Spinal cord (tissue), 9 donors: ENCODE measurements at regions not wholly inside any gene's neighbourhood (a gene's known extent, or its start where the extent isn't known, plus 50 kb on each side); places are given as distances from the start of the nearest gene placed in this dataset.
A peak's percentile ranks its signal among the peaks of the same experiment; 100 is the strongest.

Experiments
- DNase-seq, 6 donors: peaks; one replicate each; pipeline versions ENCODE4 v3.0.0 to v3.0.0-alpha.2; 2013 to 2015; ENCODE audit warnings: low spot score in 6 of 6, low read depth in 4 of 6
- H3K27ac ChIP-seq: one replicate; pipeline ENCODE4 v1.5.1; 2013; ENCODE audit warnings: low read depth, low read length, control low read depth
- H3K27me3 ChIP-seq: one replicate; pipeline ENCODE4 v1.6.1; 2013; ENCODE audit warnings: low read length; ENCODE audit not compliant: control insufficient read depth, insufficient read depth
- H3K36me3 ChIP-seq: one replicate; pipeline ENCODE4 v1.6.1; 2013; ENCODE audit warnings: low read length; ENCODE audit not compliant: control insufficient read depth, insufficient read depth
- H3K4me1 ChIP-seq: one replicate; pipeline ENCODE4 v1.6.1; 2013; ENCODE audit warnings: low read length; ENCODE audit not compliant: control insufficient read depth, insufficient read depth
- H3K4me3 ChIP-seq: one replicate; pipeline ENCODE4 v1.5.1; 2013; ENCODE audit warnings: low read depth, low read length, control low read depth
- H3K9me3 ChIP-seq: one replicate; pipeline ENCODE4 v1.6.1; 2013; ENCODE audit warnings: low read length; ENCODE audit not compliant: control insufficient read depth, insufficient read depth
- WGBS: methylation state at CpG from one replicate; pipeline ENCODE4 v1.1.5; 2013; ENCODE audit warnings: missing lambda C conversion rate; ENCODE audit not compliant: insufficient coverage; 5-methylcytosine and 5-hydroxymethylcytosine counted together
- donor health status: healthy.

DNA sequence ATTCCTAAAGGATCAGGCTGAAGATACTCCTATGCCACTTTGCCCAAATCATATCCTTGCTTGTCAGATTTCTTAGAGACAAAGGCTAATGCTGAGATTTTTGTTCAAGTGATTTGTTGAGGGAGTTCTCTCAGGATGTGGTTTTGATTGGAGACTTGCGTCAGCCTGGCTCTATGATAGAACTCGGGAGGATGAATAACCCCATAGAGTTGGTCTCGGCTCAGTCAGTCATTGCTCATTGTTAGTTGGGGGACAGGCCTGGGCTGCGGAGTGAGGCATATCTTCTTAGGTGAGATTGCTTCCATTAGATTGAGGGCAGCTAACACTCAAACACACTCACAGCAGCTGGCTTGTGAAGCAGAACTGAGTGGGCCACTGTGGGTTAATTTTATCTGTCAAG lies 203.4 kb downstream of the KIF20B start:
- no peaks in the 10 kb centered on the region for H3K27me3 ChIP-seq
- no peak overlapping the region for H3K4me3 ChIP-seq
- H3K4me1 ChIP-seq = no peaks in the 10 kb centered on the region
- H3K27ac ChIP-seq = no peak overlapping the region
- no peaks in the 10 kb centered on the region for H3K36me3 ChIP-seq
- DNase-seq = no peak
- 76% methylated on average over 2 of the region's 4 CpGs for WGBS
- H3K9me3 ChIP-seq = no peaks in the 10 kb centered on the region

DNA sequence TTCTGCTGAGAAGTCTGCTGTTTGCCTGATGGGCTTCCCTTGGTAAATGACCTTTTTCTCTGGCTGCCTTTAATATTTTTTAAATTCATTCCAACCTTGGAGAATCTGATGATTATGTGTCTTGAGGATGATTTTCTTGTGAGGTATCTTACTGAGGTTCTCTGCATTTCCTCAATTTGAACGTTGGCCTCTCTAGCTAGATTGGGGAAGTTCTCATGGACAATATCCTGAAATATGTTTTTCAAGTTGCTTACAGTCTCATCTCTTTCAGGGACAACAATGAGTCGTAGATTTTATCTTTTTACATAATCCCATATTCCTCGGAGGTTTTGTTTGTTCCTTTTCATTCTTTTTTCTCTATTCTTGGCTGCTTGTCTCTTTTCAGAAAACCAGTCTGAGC lies 208.4 kb downstream of the KIF20B start:
- no peaks in the 10 kb centered on the region for H3K27me3 ChIP-seq

DNA sequence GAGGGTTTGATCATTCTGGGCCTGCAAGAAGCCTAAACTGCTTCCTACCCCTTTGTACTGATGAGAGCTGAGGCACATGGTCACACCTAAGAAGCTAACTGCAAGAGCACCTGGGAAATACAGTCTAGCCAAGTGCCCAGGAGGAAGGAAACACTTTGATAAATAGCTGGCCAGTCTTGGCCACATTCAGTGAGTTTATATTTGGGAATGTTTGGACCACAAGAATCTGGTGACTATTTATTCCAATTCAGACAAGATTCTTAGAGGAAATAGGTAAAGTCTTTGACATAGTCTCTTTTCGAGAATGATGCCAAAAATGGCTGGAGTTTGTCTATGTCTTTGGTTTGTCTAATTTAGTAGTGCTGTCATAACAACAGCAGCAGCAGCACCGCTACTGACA lies 213.6 kb downstream of the KIF20B start:
- Histone ChIP-seq H3K9me3 (no peaks in the 10 kb centered on the region), H3K27me3 (no peaks in the 10 kb centered on the region), H3K27ac (no peak overlapping the region), H3K4me1 (no peaks in the 10 kb centered on the region), H3K4me3 (no peak overlapping the region), H3K36me3 (no peaks in the 10 kb centered on the region)
- DNase-seq = no peak
- WGBS = no CpG with 5 or more reads among the region's 2 CpGs

More for the DNA sequence above, 208.4 kb downstream of the KIF20B start:
- Histone ChIP-seq H3K4me1 (no peaks in the 10 kb centered on the region), H3K9me3 (no peaks in the 10 kb centered on the region), H3K4me3 (no peak overlapping the region), H3K36me3 (no peaks in the 10 kb centered on the region), H3K27ac (no peak overlapping the region)
- WGBS = no CpG with 5 or more reads among the region's 3 CpGs
- no peak for DNase-seq

DNA sequence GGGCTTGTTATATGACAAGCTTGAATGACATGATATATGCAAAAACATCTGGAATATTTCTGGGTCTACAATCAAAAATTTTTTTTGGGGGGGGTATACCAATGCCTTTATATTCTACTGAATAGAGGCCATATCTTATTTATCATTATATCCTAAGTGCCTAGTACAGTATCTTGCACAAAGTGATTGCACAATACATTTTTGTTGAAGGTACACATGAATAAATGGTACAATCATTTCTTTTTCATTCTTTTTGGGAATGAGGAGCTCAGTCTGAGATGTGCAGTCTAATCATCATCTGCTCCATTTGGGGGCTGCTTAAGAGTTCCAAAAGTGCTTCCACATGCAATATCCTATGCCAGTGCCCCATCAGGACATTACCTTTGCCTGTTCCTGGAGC lies 214.6 kb downstream of the KIF20B start:
- Histone ChIP-seq H3K4me3 (no peak overlapping the region), H3K4me1 (no peaks in the 10 kb centered on the region), H3K36me3 (no peaks in the 10 kb centered on the region), H3K27ac (no peak overlapping the region), H3K9me3 (no peaks in the 10 kb centered on the region), H3K27me3 (no peaks in the 10 kb centered on the region)
- DNase-seq = no peak

- DNase-seq = peak in 1 of 6 donors; percentile 51
- H3K9me3 ChIP-seq = no peaks in the 10 kb centered on the region
- no peaks in the 10 kb centered on the region for H3K4me1 ChIP-seq
- H3K36me3 ChIP-seq = no peaks in the 10 kb centered on the region
- H3K27ac ChIP-seq = no peak overlapping the region
- WGBS = no CpG with 5 or more reads among the region's 1 CpG
- H3K27me3 ChIP-seq = no peaks in the 10 kb centered on the region
- no peak overlapping the region for H3K4me3 ChIP-seq
These were observed 215.3 kb downstream of the KIF20B start for GRCh38 chr10:89916468-89917215.

- DNase-seq = no peak
- H3K4me1 ChIP-seq = no peaks in the 10 kb centered on the region
- H3K36me3 ChIP-seq = no peaks in the 10 kb centered on the region
- H3K27ac ChIP-seq = no peak overlapping the region
- no CpG with 5 or more reads among the region's 5 CpGs for WGBS
- no peaks in the 10 kb centered on the region for H3K9me3 ChIP-seq
- H3K4me3 ChIP-seq = no peak overlapping the region
- H3K27me3 ChIP-seq = no peaks in the 10 kb centered on the region
These were observed 220.0 kb downstream of the KIF20B start for GRCh38 chr10:89921403-89921802.

- Histone ChIP-seq H3K36me3 (no peaks in the 10 kb centered on the region), H3K4me1 (no peaks in the 10 kb centered on the region), H3K27ac (no peak overlapping the region), H3K4me3 (no peak overlapping the region), H3K27me3 (no peaks in the 10 kb centered on the region), H3K9me3 (no peaks in the 10 kb centered on the region)
- DNase-seq = no peak
- no CpG with 5 or more reads among the region's 1 CpG for WGBS
These were observed 222.3 kb downstream of the KIF20B start for GRCh38 chr10:89923661-89924060.

DNA sequence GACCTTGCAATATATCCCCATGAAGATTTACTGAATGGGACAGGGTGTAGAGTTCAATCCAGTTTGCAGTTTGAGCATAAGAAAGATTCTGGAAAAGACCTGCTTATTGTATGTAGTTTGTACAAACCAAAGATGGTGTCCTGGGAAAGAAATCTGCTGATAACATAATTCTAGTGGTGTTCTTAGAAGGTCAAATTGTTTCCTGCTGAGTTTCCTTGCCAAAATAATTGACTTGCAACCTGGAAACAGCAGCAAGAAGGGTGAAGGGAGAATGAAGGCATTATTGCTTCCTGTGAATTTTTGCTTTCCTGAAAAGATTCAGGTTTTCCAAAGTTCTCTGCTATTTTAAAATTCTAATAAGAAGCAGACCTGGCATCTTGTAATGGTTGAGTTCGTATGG lies 222.9 kb downstream of the KIF20B start:
- no peak for DNase-seq
- Histone ChIP-seq H3K36me3 (no peaks in the 10 kb centered on the region), H3K9me3 (no peaks in the 10 kb centered on the region), H3K27ac (no peak overlapping the region), H3K27me3 (no peaks in the 10 kb centered on the region), H3K4me1 (no peaks in the 10 kb centered on the region), H3K4me3 (no peak overlapping the region)
- no CpG with 5 or more reads among the region's 1 CpG for WGBS

GRCh38 chr10:89926736-89927135 lies 225.3 kb downstream of the KIF20B start:
- 94% methylated on average over 2 of the region's 2 CpGs for WGBS
- no peak for DNase-seq
- no peak overlapping the region for H3K27ac ChIP-seq
- no peak overlapping the region for H3K4me3 ChIP-seq
- H3K27me3 ChIP-seq = no peaks in the 10 kb centered on the region
- no peaks in the 10 kb centered on the region for H3K4me1 ChIP-seq
- H3K9me3 ChIP-seq = no peaks in the 10 kb centered on the region
- H3K36me3 ChIP-seq = no peaks in the 10 kb centered on the region

DNA sequence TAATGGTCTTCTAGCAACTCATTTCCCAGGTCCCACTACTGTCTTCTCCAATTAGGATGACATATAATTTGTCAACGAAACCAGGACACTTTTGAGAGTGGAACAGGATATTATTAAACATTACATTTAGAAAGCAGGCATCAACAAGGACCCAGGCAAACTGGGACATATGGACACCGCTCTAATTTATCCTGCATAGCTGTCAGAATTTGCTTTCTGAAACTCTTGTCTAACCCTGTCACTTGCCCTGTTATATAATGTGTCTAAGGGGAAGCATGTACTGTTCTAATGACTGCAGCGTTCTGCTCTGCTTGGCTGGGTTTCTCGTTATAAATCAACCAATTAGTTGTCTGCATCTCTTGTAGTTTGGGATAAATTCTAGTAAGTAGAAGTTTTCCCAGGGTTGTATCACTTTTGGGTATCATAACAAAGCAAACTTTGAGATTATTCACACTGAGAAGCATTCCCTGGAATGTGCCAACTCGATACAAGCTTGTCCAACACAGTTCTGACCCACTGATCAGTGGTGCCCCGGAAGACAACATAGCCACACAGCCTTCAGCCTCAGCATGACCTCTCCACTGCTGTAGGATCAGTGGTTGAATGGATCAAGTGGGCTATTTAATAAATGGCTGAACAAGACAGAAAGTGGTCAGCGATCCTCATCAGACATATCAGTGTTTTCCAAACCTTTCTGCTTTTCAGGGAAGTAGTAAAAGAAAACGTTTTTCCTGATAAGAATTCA lies 228.1 kb downstream of the KIF20B start:
- no peak overlapping the region for H3K4me3 ChIP-seq
- 80% methylated on average over 2 of the region's 8 CpGs for WGBS
- H3K36me3 ChIP-seq = no peaks in the 10 kb centered on the region
- H3K27ac ChIP-seq = no peak overlapping the region
- H3K4me1 ChIP-seq = no peaks in the 10 kb centered on the region
- H3K27me3 ChIP-seq = no peaks in the 10 kb centered on the region
- DNase-seq = peak in 1 of 6 donors; percentile 22
- no peaks in the 10 kb centered on the region for H3K9me3 ChIP-seq
